GM23248 (cell line): ENCODE measurements at regions not wholly inside any gene's neighbourhood (a gene's known extent, or its start where the extent isn't known, plus 50 kb on each side); places are given as distances from the start of the nearest gene placed in this dataset.

ENCODE experiments used
- EZH2 ChIP-seq: fragments of 200-600 bp; sonication (generic); IDR thresholded peaks from 2 replicates; pipeline ENCODE4 v1.6.1; 2018; ENCODE audit warnings: antibody characterized with exemption, mild to moderate bottlenecking; ENCODE audit not compliant: insufficient read depth, poor library complexity, severe bottlenecking
- EZH2phosphoT487 ChIP-seq: fragments of 200-600 bp; sonication (generic); IDR thresholded peaks from 2 replicates; pipeline ENCODE4 v1.6.1; 2018; ENCODE audit warnings: antibody characterized with exemption, moderate library complexity, mild to moderate bottlenecking, low read depth; ENCODE audit not compliant: insufficient read depth

DNA sequence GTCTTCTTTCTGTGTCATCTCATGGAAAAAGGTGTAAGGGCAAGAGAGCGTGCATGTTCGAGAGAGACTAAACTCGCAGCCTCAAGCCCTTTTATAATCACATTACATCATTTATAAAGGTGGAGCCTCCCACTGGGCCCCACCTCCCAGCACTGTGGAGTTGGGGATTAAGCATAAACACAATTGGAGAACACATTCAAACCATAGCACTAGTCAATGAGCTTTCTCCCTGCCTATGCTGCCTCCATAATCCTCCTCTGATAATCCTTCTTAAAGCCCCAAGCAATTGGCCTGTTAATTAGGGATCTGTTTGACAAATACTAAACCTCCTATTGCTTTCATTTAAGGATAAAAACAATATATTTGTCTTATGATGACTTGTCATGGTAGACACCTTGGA, 99.6 kb downstream of the NMUR2 start:
- no peak for TF ChIP-seq EZH2phosphoT487
- no peak for TF ChIP-seq EZH2
